ENCODE measurements at regions not wholly inside any gene's neighbourhood (a gene's known extent, or its start where the extent isn't known, plus 50 kb on each side); places are given as distances from the start of the nearest gene placed in this dataset.

- WGBS, 2 experiments (ENCODE audit: extremely low coverage in 1 of 2, insufficient coverage in 1 of 2, insufficient read length in 1 of 2, insufficient replicate concordance in 2 of 2, low coverage in 1 of 2, low lambda C conversion rate in 2 of 2, missing lambda C conversion rate in 1 of 2), result 80% methylated on average over 8 of the region's 8 CpGs; no CpG with 5 or more reads in 1 of the 2 experiments
- peak overlapping the region; percentile 51; the same call in 1 of the 2 replicates for H2BK15ac ChIP-seq (ENCODE audit: low read length)
Measured at GRCh38 chr7:28356619-28357018, 55.7 kb upstream of the CREB5 start.

More at GRCh38 chr7:28356619-28357018, 55.7 kb upstream of the CREB5 start:
- Histone ChIP-seq H3K23me2 (ENCODE audit: low read depth, low read length) (no peaks in the 10 kb centered on the region), H3K56ac (replicated peaks; ENCODE audit: insufficient read length, low read depth, low read length) (no peak overlapping the region), H2AK5ac (ENCODE audit: low read depth, low read length) (peak overlapping the region; percentile 77; the same call in 1 of the 2 replicates), H2BK12ac (ENCODE audit: low read depth, low read length) (peak overlapping the region; percentile 77; the same call in 1 of the 2 replicates), H3K36me3 (ENCODE audit: control insufficient read depth in 2 of 4, insufficient read depth in 4 of 4, low read length in 3 of 4) (no peaks in the 10 kb centered on the region), H3K9ac (replicated peaks in 1 of 4; ENCODE audit: extremely low read depth in 1 of 4, low read depth in 3 of 4, low read length in 3 of 4) (no peak overlapping the region), H2BK20ac (ENCODE audit: low read length) (peak overlapping the region; percentile 62), H3K4me2 (ENCODE audit: insufficient read depth in 1 of 2, low read depth in 2 of 2, low read length in 2 of 2) (no peak overlapping the region; a peak in 1 of 4 replicates), H2BK5ac (ENCODE audit: low read depth, low read length) (0 out of 2 replicates have a peak overlapping the region, but pooled peaks have one; percentile 12), H4K91ac (replicated peaks; ENCODE audit: insufficient read length, low read length) (peak overlapping the region; percentile 8), H3K79me1 (ENCODE audit: low read depth, low read length) (no peaks in the 10 kb centered on the region; the same call in 1 of the 2 replicates), H2BK120ac (replicated peaks; ENCODE audit: low read depth, low read length) (no peak overlapping the region), H4K5ac (ENCODE audit: insufficient read length, low read depth, low read length) (no peak overlapping the region), H2AFZ (ENCODE audit: low read length) (0 out of 2 replicates have a peak overlapping the region, but pooled peaks have one; percentile 15), H3K27me3 (replicated peaks in 1 of 4; ENCODE audit: control insufficient read depth in 3 of 4, extremely low read depth in 1 of 4, insufficient read depth in 3 of 4, low read length in 3 of 4) (0 out of 7 replicates have a peak, but pooled peaks cover 0 to 2% (median 0%) of the 10 kb centered on the region in 4 experiments), H3K4ac (replicated peaks; ENCODE audit: insufficient read length, low read depth, low read length) (no peak overlapping the region), H3K4me3 (ENCODE audit: extremely low read depth in 1 of 4, insufficient read depth in 2 of 4, low read depth in 3 of 4, low read length in 4 of 4) (no peak overlapping the region), H4K8ac (ENCODE audit: extremely low read depth, insufficient read depth, low read length) (no peak overlapping the region), H3K79me2 (ENCODE audit: control insufficient read depth in 1 of 2, insufficient read depth in 2 of 2, low read length in 2 of 2) (no peaks in the 10 kb centered on the region), H3K18ac (ENCODE audit: extremely low read depth, low read length) (no peak overlapping the region), H3K27ac (ENCODE audit: low read depth, low read length) (no peak overlapping the region), H3K4me1 (replicated peaks in 1 of 4; ENCODE audit: control insufficient read depth in 3 of 4, insufficient read depth in 4 of 4, low read length in 3 of 4) (peaks cover 4 to 17% (median 10%) of the 10 kb centered on the region in 4 experiments), H3K23ac (ENCODE audit: insufficient read length) (no peak overlapping the region), H3K14ac (ENCODE audit: insufficient read length) (no peak overlapping the region), H3K9me3 (ENCODE audit: insufficient read depth in 2 of 2, low read depth in 1 of 2, low read length in 1 of 2) (0 out of 4 replicates have a peak, but pooled peaks cover 0 to 3% of the 10 kb centered on the region in 2 experiments), H4K20me1 (replicated peaks in 1 of 2; ENCODE audit: control insufficient read depth in 1 of 2, insufficient read depth in 2 of 2, low read length in 2 of 2) (no peaks in the 10 kb centered on the region)
- ChIA-PET CTCF (ENCODE audit: partially characterized antibody) (interaction anchor here (0.7 to 3.3 kb wide), 3 partner anchors 11 to 469 kb away, joined by 3 to 15 read pairs (median 3); no protein-coding TSS in a partner anchor), POLR2A (ENCODE audit: partially characterized antibody) (no interaction called here)
- no peak for FAIRE-seq
- no peak for TF ChIP-seq TEAD4 (IDR thresholded peaks at IDR 0.05; ENCODE audit: low read depth, low read length)
- no peak for DNase-seq (ENCODE audit: low read depth in 1 of 2, low spot score in 2 of 2)

All from H1 (cell line).